ENCODE measurements at regions not wholly inside any gene's neighbourhood (a gene's known extent, or its start where the extent isn't known, plus 50 kb on each side); places are given as distances from the start of the nearest gene placed in this dataset.

GRCh38 chr22:49721211-49721763 is 106.4 kb downstream of the BRD1 start:
- no peak overlapping the region for H3K4me3 ChIP-seq (ENCODE audit: low read depth, low read length)

- no peak overlapping the region for H3K4me3 ChIP-seq (ENCODE audit: low read depth, low read length)
These were observed 107.3 kb downstream of the BRD1 start for GRCh38 chr22:49720279-49720959.

GRCh38 chr22:49719046-49719445 is 108.6 kb downstream of the BRD1 start:
- no peak overlapping the region for H3K4me3 ChIP-seq (ENCODE audit: low read depth, low read length)

GRCh38 chr22:49718396-49718795 is 109.3 kb downstream of the BRD1 start:
- H3K4me3 ChIP-seq (ENCODE audit: low read depth, low read length), result no peak overlapping the region

GRCh38 chr22:49717322-49717919 is 110.3 kb downstream of the BRD1 start:
- H3K4me3 ChIP-seq (ENCODE audit: low read depth, low read length), result no peak overlapping the region

- no peak overlapping the region for H3K4me3 ChIP-seq (ENCODE audit: low read depth, low read length)
These were observed 111.2 kb downstream of the BRD1 start for GRCh38 chr22:49716441-49716840.

GRCh38 chr22:49715450-49715849 is 112.2 kb downstream of the BRD1 start:
- H3K4me3 ChIP-seq (ENCODE audit: low read depth, low read length), result no peak overlapping the region

GRCh38 chr22:49713003-49713402 is 114.7 kb downstream of the BRD1 start:
- no peak overlapping the region for H3K4me3 ChIP-seq (ENCODE audit: low read depth, low read length)

GRCh38 chr22:49712195-49712791 is 115.4 kb downstream of the BRD1 start:
- H3K4me3 ChIP-seq (ENCODE audit: low read depth, low read length), result no peak overlapping the region

GRCh38 chr22:49710746-49711145 is 116.9 kb downstream of the BRD1 start:
- H3K4me3 ChIP-seq (ENCODE audit: low read depth, low read length), result no peak overlapping the region

GRCh38 chr22:49709464-49709863 is 118.2 kb downstream of the BRD1 start:
- no peak overlapping the region for H3K4me3 ChIP-seq (ENCODE audit: low read depth, low read length)

- no peak overlapping the region for H3K4me3 ChIP-seq (ENCODE audit: low read depth, low read length)
These were observed 121.7 kb downstream of the BRD1 start for GRCh38 chr22:49705972-49706352.

- H3K4me3 ChIP-seq (ENCODE audit: low read depth, low read length), result no peak overlapping the region
These were observed 122.3 kb downstream of the BRD1 start for GRCh38 chr22:49705216-49705971.

- H3K4me3 ChIP-seq (ENCODE audit: low read depth, low read length), result no peak overlapping the region
These were observed 123.1 kb downstream of the BRD1 start for GRCh38 chr22:49704345-49705215.

- no peak overlapping the region for H3K4me3 ChIP-seq (ENCODE audit: low read depth, low read length)
These were observed 123.7 kb downstream of the BRD1 start for GRCh38 chr22:49703990-49704344.

GRCh38 chr22:49703505-49703904 is 124.2 kb downstream of the BRD1 start:
- no peak overlapping the region for H3K4me3 ChIP-seq (ENCODE audit: low read depth, low read length)

GRCh38 chr22:49702068-49702397 is 125.6 kb downstream of the BRD1 start:
- no peak overlapping the region for H3K4me3 ChIP-seq (ENCODE audit: low read depth, low read length)

GRCh38 chr22:49701380-49702067 is 126.1 kb downstream of the BRD1 start:
- H3K4me3 ChIP-seq (ENCODE audit: low read depth, low read length), result no peak overlapping the region

- no peak overlapping the region for H3K4me3 ChIP-seq (ENCODE audit: low read depth, low read length)
These were observed 127.7 kb downstream of the BRD1 start for GRCh38 chr22:49699928-49700498.

GRCh38 chr22:49699476-49699875 is 128.2 kb downstream of the BRD1 start:
- no peak overlapping the region for H3K4me3 ChIP-seq (ENCODE audit: low read depth, low read length)
